ENCODE measurements at regions not wholly inside any gene's neighbourhood (a gene's known extent, or its start where the extent isn't known, plus 50 kb on each side); places are given as distances from the start of the nearest gene placed in this dataset.

GRCh38 chr13:61040181-61040580 lies 375.5 kb downstream of the PCDH20 start:
- no peaks in the 10 kb centered on the region for H3K4me1 ChIP-seq
- 63 to 73% methylated on average over 2 of the region's 2 CpGs for WGBS, 2 donors
- no peak overlapping the region for H3K4me3 ChIP-seq
- no peaks in the 10 kb centered on the region for H3K36me3 ChIP-seq (ENCODE audit: low read depth, missing control alignments)
- intact Hi-C loops (cut with DNase I; ENCODE audit: low total_unique reads), result no loop called here
- H3K27ac ChIP-seq, result no peak overlapping the region
- H3K9me3 ChIP-seq, result no peaks in the 10 kb centered on the region
- no peak for TF ChIP-seq CTCF (IDR thresholded peaks at IDR 0.05)
- no peak for TF ChIP-seq POLR2A (IDR thresholded peaks at IDR 0.05)
- no peaks in the 10 kb centered on the region for H3K27me3 ChIP-seq
- DNase-seq, result no peak

- 91 to 94% methylated on average over 4 of the region's 4 CpGs for WGBS, 2 donors
- TF ChIP-seq POLR2A (IDR thresholded peaks at IDR 0.05) (no peak), CTCF (IDR thresholded peaks at IDR 0.05) (no peak)
- intact Hi-C loops (cut with DNase I; ENCODE audit: low total_unique reads), result no loop called here
These were observed 376.3 kb downstream of the PCDH20 start for GRCh38 chr13:61039302-61039701.

GRCh38 chr13:61036715-61037114 lies 378.9 kb downstream of the PCDH20 start:
- TF ChIP-seq CTCF (IDR thresholded peaks at IDR 0.05), result no peak
- TF ChIP-seq POLR2A (IDR thresholded peaks at IDR 0.05), result no peak
- no peaks in the 10 kb centered on the region for H3K36me3 ChIP-seq (ENCODE audit: low read depth, missing control alignments)
- H3K4me3 ChIP-seq, result no peak overlapping the region
- intact Hi-C loops (cut with DNase I; ENCODE audit: low total_unique reads), result no loop called here
- no peak overlapping the region for H3K27ac ChIP-seq
- no peak for DNase-seq
- H3K27me3 ChIP-seq, result no peaks in the 10 kb centered on the region
- H3K9me3 ChIP-seq, result no peaks in the 10 kb centered on the region
- H3K4me1 ChIP-seq, result no peaks in the 10 kb centered on the region
- WGBS, 2 donors, result 56 to 68% methylated on average over 6 of the region's 6 CpGs

More at GRCh38 chr13:61039302-61039701, 376.3 kb downstream of the PCDH20 start:
- Histone ChIP-seq H3K4me3 (no peak overlapping the region), H3K27me3 (no peaks in the 10 kb centered on the region), H3K36me3 (ENCODE audit: low read depth, missing control alignments) (no peaks in the 10 kb centered on the region), H3K9me3 (no peaks in the 10 kb centered on the region), H3K27ac (no peak overlapping the region), H3K4me1 (no peaks in the 10 kb centered on the region)
- no peak for DNase-seq

- Histone ChIP-seq H3K27me3 (no peaks in the 10 kb centered on the region), H3K4me1 (no peaks in the 10 kb centered on the region), H3K36me3 (ENCODE audit: low read depth, missing control alignments) (no peaks in the 10 kb centered on the region), H3K9me3 (no peaks in the 10 kb centered on the region), H3K4me3 (no peak overlapping the region), H3K27ac (no peak overlapping the region)
- DNase-seq, result no peak
- no peak for TF ChIP-seq POLR2A (IDR thresholded peaks at IDR 0.05)
- no peak for TF ChIP-seq CTCF (IDR thresholded peaks at IDR 0.05)
- intact Hi-C loops (cut with DNase I; ENCODE audit: low total_unique reads), result no loop called here
These were observed 385.2 kb downstream of the PCDH20 start for GRCh38 chr13:61030445-61030844.

GRCh38 chr13:61029064-61029463 lies 386.6 kb downstream of the PCDH20 start:
- intact Hi-C loops (cut with DNase I; ENCODE audit: low total_unique reads), result no loop called here
- no peaks in the 10 kb centered on the region for H3K9me3 ChIP-seq
- no peak overlapping the region for H3K27ac ChIP-seq
- 72 to 73% methylated on average over 2 of the region's 2 CpGs for WGBS, 2 donors
- no peak overlapping the region for H3K4me3 ChIP-seq
- TF ChIP-seq CTCF (IDR thresholded peaks at IDR 0.05) (no peak), POLR2A (IDR thresholded peaks at IDR 0.05) (no peak)
- no peaks in the 10 kb centered on the region for H3K36me3 ChIP-seq (ENCODE audit: low read depth, missing control alignments)
- H3K4me1 ChIP-seq, result no peaks in the 10 kb centered on the region
- no peaks in the 10 kb centered on the region for H3K27me3 ChIP-seq
- DNase-seq, result no peak
